HepG2 (cell line): ENCODE measurements at regions not wholly inside any gene's neighbourhood (a gene's known extent, or its start where the extent isn't known, plus 50 kb on each side); places are given as distances from the start of the nearest gene placed in this dataset.

Experiments
- ARNT2 ChIP-seq: sonication (generic); formaldehyde crosslinking; IDR thresholded peaks from 2 replicates; pipeline ENCODE4 v1.8.0; 2022; ENCODE audit warnings: mild to moderate bottlenecking, low read depth, missing genetic modification reagents, moderate library complexity
- EP300 ChIP-seq, 3 experiments: sonication (generic) in 1 of 3; formaldehyde crosslinking in 1 of 3; IDR thresholded peaks; 2 replicates each; pipeline versions ENCODE4 v1.5.1 to v1.6.1; 2011 to 2020; ENCODE audit warnings: low read depth in 2 of 3, low read length in 2 of 3, borderline replicate concordance in 1 of 3, improper control_type of control experiment in 1 of 3, mild to moderate bottlenecking in 1 of 3, missing genetic modification reagents in 1 of 3, moderate library complexity in 1 of 3
- ETV5 ChIP-seq: IDR thresholded peaks from 2 replicates; pipeline ENCODE4 v1.6.1; 2018; ENCODE audit warnings: missing biosample characterization, missing genetic modification reagents, inconsistent platforms, borderline replicate concordance
- NFKBIZ ChIP-seq: IDR thresholded peaks from 2 replicates; pipeline ENCODE4 v1.6.1; 2018; ENCODE audit warnings: missing genetic modification reagents, missing compliant biosample characterization
- REL ChIP-seq: sonication (generic); formaldehyde crosslinking; conservative IDR thresholded peaks from 2 replicates; pipeline ENCODE4 v1.8.0; 2022; ENCODE audit warnings: mild to moderate bottlenecking, missing genetic modification reagents, moderate library complexity
- ZFP36 ChIP-seq: fragments of 150-350 bp; IDR thresholded peaks from 2 replicates; pipeline ENCODE4 v1.6.1; 2018; ENCODE audit warnings: borderline replicate concordance, low read length, low read depth; ENCODE audit not compliant: partially characterized antibody
- ZNF225 ChIP-seq: sonication (generic); formaldehyde crosslinking; IDR thresholded peaks from 2 replicates; pipeline ENCODE4 v1.4.0; 2020; ENCODE audit warnings: mild to moderate bottlenecking, missing genetic modification reagents
- ZNF674 ChIP-seq: sonication (generic); formaldehyde crosslinking; IDR thresholded peaks from 2 replicates; pipeline ENCODE4 v1.5.0; 2020; ENCODE audit warnings: low read depth, mild to moderate bottlenecking, missing genetic modification reagents
- ZNF883 ChIP-seq: sonication (generic); formaldehyde crosslinking; IDR thresholded peaks from 2 replicates; pipeline ENCODE4 v1.5.1; 2020; ENCODE audit warnings: mild to moderate bottlenecking, missing genetic modification reagents; ENCODE audit errors: not compliant biosample characterization
- TF ChIP-seq, protein P1 (sequence below): sonication (generic); formaldehyde crosslinking; IDR thresholded peaks from 2 replicates; pipeline ENCODE4 v1.4.0; 2020; ENCODE audit warnings: missing genetic modification reagents, mild to moderate bottlenecking, borderline replicate concordance

DNA sequence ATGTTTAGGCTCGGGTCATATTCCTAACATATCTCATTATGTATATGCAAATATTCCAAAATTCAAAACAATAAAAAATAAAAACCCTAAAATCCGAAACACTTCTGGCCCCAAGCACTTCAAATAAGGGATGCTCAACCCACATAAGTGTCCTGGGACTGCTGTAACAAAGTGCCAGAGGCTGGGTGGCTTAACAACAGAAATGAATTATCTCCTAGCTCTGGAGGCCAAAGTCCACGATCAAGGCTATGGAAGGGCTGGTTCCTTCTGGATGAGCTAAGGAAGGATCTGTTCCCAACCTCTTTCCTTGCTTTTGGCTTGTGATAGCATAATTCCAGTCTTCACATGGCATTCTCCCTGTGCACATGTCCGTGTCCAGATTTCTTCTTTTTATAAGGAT is 181.6 kb upstream of the NFE2L3 start:
- TF ChIP-seq ARNT2 (CRISPR knock-in tag) (no peak), ZNF674 (no peak), ZNF225 (no peak), ETV5 (CRISPR knock-in tag) (no peak), NFKBIZ (CRISPR knock-in tag) (no peak), EP300 (IDR thresholded peaks at IDR 0.05; ENCODE audit: low read depth in 2 of 2, low read length in 2 of 2) (no peak), EP300 (CRISPR knock-in tag; IDR thresholded peaks at IDR 0.05; ENCODE audit: borderline replicate concordance) (no peak), ZFP36 (no peak), ZNF883 (CRISPR knock-in tag) (no peak), REL (CRISPR knock-in tag) (no peak)
- TF ChIP-seq, protein P1, sequence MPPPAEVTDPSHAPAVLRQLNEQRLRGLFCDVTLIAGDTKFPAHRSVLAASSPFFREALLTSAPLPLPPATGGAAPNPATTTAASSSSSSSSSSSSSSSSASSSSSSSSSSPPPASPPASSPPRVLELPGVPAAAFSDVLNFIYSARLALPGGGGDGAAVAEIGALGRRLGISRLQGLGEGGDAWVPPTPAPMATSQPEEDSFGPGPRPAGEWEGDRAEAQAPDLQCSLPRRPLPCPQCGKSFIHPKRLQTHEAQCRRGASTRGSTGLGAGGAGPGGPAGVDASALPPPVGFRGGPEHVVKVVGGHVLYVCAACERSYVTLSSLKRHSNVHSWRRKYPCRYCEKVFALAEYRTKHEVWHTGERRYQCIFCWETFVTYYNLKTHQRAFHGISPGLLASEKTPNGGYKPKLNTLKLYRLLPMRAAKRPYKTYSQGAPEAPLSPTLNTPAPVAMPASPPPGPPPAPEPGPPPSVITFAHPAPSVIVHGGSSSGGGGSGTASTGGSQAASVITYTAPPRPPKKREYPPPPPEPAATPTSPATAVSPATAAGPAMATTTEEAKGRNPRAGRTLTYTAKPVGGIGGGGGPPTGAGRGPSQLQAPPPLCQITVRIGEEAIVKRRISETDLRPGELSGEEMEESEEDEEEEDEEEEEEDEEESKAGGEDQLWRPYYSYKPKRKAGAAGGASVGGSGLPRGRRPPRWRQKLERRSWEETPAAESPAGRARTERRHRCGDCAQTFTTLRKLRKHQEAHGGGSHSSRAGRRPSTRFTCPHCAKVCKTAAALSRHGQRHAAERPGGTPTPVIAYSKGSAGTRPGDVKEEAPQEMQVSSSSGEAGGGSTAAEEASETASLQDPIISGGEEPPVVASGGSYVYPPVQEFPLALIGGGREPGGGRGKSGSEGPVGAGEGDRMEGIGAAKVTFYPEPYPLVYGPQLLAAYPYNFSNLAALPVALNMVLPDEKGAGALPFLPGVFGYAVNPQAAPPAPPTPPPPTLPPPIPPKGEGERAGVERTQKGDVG (CRISPR knock-in tag) = no peak
